HL-60/S4 (cell line): ENCODE measurements at regions not wholly inside any gene's neighbourhood (a gene's known extent, or its start where the extent isn't known, plus 50 kb on each side); places are given as distances from the start of the nearest gene placed in this dataset.

Experiments used
- in situ Hi-C: fragments of 300-500 bp; cut with MboI; formaldehyde crosslinking; loops from 2 replicates; pipeline ENCODE4 v1.14.3; 2022; ENCODE audit warnings: low sequenced_read_pairs

- in situ Hi-C loops: no loop called here
Measured at GRCh38 chr11:70833011-70833410, 419.4 kb downstream of the SHANK2 start.

- in situ Hi-C loops: no loop called here
Measured at GRCh38 chr11:70833554-70833953, 418.8 kb downstream of the SHANK2 start.

- in situ Hi-C loops: no loop called here
Measured at GRCh38 chr11:70834277-70834940, 418.0 kb downstream of the SHANK2 start.

GRCh38 chr11:70834984-70835560, 417.3 kb downstream of the SHANK2 start:
- in situ Hi-C loops: no loop called here

GRCh38 chr11:70836071-70836470, 416.3 kb downstream of the SHANK2 start:
- in situ Hi-C loops: no loop called here

- in situ Hi-C loops: no loop called here
Measured at GRCh38 chr11:70838198-70838597, 414.2 kb downstream of the SHANK2 start.

- in situ Hi-C loops: no loop called here
Measured at GRCh38 chr11:70839851-70840250, 412.5 kb downstream of the SHANK2 start.

GRCh38 chr11:70841264-70841663, 411.1 kb downstream of the SHANK2 start:
- in situ Hi-C loops: no loop called here

GRCh38 chr11:70842256-70842655, 410.1 kb downstream of the SHANK2 start:
- in situ Hi-C loops: no loop called here

- in situ Hi-C loops: no loop called here
Measured at GRCh38 chr11:70842701-70843100, 409.7 kb downstream of the SHANK2 start.

- in situ Hi-C loops: no loop called here
Measured at GRCh38 chr11:70843906-70844305, 408.5 kb downstream of the SHANK2 start.

- in situ Hi-C loops: no loop called here
Measured at GRCh38 chr11:70844387-70844786, 408.0 kb downstream of the SHANK2 start.

GRCh38 chr11:70845591-70846041, 406.8 kb downstream of the SHANK2 start:
- in situ Hi-C loops: no loop called here

GRCh38 chr11:70846781-70847655, 405.4 kb downstream of the SHANK2 start:
- in situ Hi-C loops: no loop called here

- in situ Hi-C loops: no loop called here
Measured at GRCh38 chr11:70848243-70848750, 404.1 kb downstream of the SHANK2 start.

GRCh38 chr11:70849031-70849430, 403.3 kb downstream of the SHANK2 start:
- in situ Hi-C loops: no loop called here

- in situ Hi-C loops: no loop called here
Measured at GRCh38 chr11:70851308-70851707, 401.1 kb downstream of the SHANK2 start.

GRCh38 chr11:70851907-70852306, 400.5 kb downstream of the SHANK2 start:
- in situ Hi-C loops: no loop called here

- in situ Hi-C loops: no loop called here
Measured at GRCh38 chr11:70853068-70853769, 399.2 kb downstream of the SHANK2 start.

- in situ Hi-C loops: no loop called here
Measured at GRCh38 chr11:70853770-70854108, 398.6 kb downstream of the SHANK2 start.

- in situ Hi-C loops: no loop called here
Measured at GRCh38 chr11:70854201-70854600, 398.2 kb downstream of the SHANK2 start.
